K562 (cell line): ENCODE measurements at regions not wholly inside any gene's neighbourhood (a gene's known extent, or its start where the extent isn't known, plus 50 kb on each side); places are given as distances from the start of the nearest gene placed in this dataset.

ENCODE experiments used
- ATAC-seq: fragments of 200-7000 bp; cut with Tn5 transposase; 3 replicates; pipeline ENCODE4 v1.9.1; 2020; ENCODE audit warnings: moderate library complexity
- BruUV-seq: library from RNA; stranded (reverse); fragments of 400-500 nt; replicated peaks from 2 replicates; lab custom pipeline; 2021; lab: Mats Ljungman, UMichigan
- CTCF ChIA-PET: fragments of 300-600 bp; formaldehyde crosslinking; extraction: SDS; loops from one replicate; lab custom pipeline; 2021; ENCODE audit warnings: low intra/inter-chr PET ratio; lab: Yijun Ruan, JAX
- POLR2A ChIA-PET: fragments of 300-600, 350-650 bp; sonication (Branson Sonifier 250); formaldehyde crosslinking; extraction: SDS; loops from one replicate; lab custom pipeline; 2021; ENCODE audit warnings: antibody characterized with exemption, inconsistent platforms; lab: Yijun Ruan, JAX
- DNase-seq, 4 experiments: peaks; one replicate each; pipeline versions ENCODE4 v3.0.0 to v3.0.0-alpha.2; 2011 to 2018; ENCODE audit warnings: low spot score in 3 of 4, mixed read lengths in 3 of 4; ENCODE audit errors: extremely low read depth in 1 of 4
- FAIRE-seq: peaks from 2 replicates; lab custom pipeline; 2011; peaks lifted over from hg19 to GRCh38; lab: Jason Lieb, UNC
- H2AFZ ChIP-seq: 2 replicates; pipeline ENCODE4 v1.6.0; 2011; ENCODE audit warnings: low read depth, low read length, control low read depth, inconsistent platforms
- H3K27ac ChIP-seq: fragments of 200-600 bp; 3 replicates; pipeline ENCODE4 v1.8.0; 2011; ENCODE audit warnings: low read depth, mild to moderate bottlenecking, control low read depth, inconsistent platforms, low read length, moderate library complexity, mixed read lengths; ENCODE audit errors: extremely low read depth
- H3K27me3 ChIP-seq, 2 experiments: fragments of 300-600 bp in 1 of 2; 2 replicates in 1 of 2; 3 replicates in 1 of 2; pipeline versions ENCODE4 v1.6.0 to v1.8.0; 2011; ENCODE audit warnings: inconsistent platforms in 2 of 2, low read length in 2 of 2, mild to moderate bottlenecking in 1 of 2, mixed read lengths in 1 of 2, moderate library complexity in 1 of 2; ENCODE audit not compliant: control insufficient read depth in 2 of 2, insufficient read depth in 2 of 2
- H3K36me3 ChIP-seq: fragments of 300-600 bp; 3 replicates; pipeline ENCODE4 v1.8.0; 2011; ENCODE audit warnings: mild to moderate bottlenecking, low read length, inconsistent platforms; ENCODE audit not compliant: control insufficient read depth, insufficient read depth
- H3K4me1 ChIP-seq, 2 experiments: fragments of 200-600 bp in 1 of 2; replicated peaks in 1 of 2; 2 replicates in 1 of 2; 3 replicates in 1 of 2; pipeline versions ENCODE4 v1.5.1 to v1.8.0; 2011; ENCODE audit warnings: inconsistent platforms in 2 of 2, low read length in 2 of 2, mild to moderate bottlenecking in 1 of 2, mixed read lengths in 1 of 2, moderate library complexity in 1 of 2; ENCODE audit not compliant: control insufficient read depth in 2 of 2, insufficient read depth in 2 of 2
- H3K4me2 ChIP-seq: 2 replicates; pipeline ENCODE4 v1.6.1; 2011; ENCODE audit warnings: low read length, control low read depth, inconsistent platforms, mixed read lengths; ENCODE audit not compliant: insufficient read depth
- H3K4me3 ChIP-seq: fragments of 200-600 bp; sonication (generic), shearing (Covaris generic); 2 replicates; pipeline ENCODE4 v1.5.1; 2016; ENCODE audit warnings: control low read depth, inconsistent platforms
- H3K79me2 ChIP-seq: fragments of 200-600 bp; 3 replicates; pipeline ENCODE4 v1.8.0; 2011; ENCODE audit warnings: low read length, inconsistent platforms; ENCODE audit not compliant: control insufficient read depth, insufficient read depth
- H3K9ac ChIP-seq, 2 experiments: 2 replicates each; pipeline versions ENCODE4 v1.6.0 to v1.6.1; 2011; ENCODE audit warnings: low read depth in 2 of 2, low read length in 2 of 2, control low read depth in 1 of 2, inconsistent platforms in 1 of 2, mild to moderate bottlenecking in 1 of 2, mixed read lengths in 1 of 2; ENCODE audit not compliant: insufficient read depth in 1 of 2
- H3K9me1 ChIP-seq: one replicate; pipeline ENCODE4 v1.6.0; 2011; ENCODE audit warnings: inconsistent platforms, mild to moderate bottlenecking, low read length, moderate library complexity; ENCODE audit not compliant: control insufficient read depth, insufficient read depth
- H3K9me3 ChIP-seq: replicated peaks from 2 replicates; pipeline ENCODE4 v1.5.1; 2011; ENCODE audit warnings: low read depth, low read length, inconsistent platforms; ENCODE audit not compliant: control insufficient read depth, insufficient read depth
- H4K20me1 ChIP-seq: replicated peaks from 2 replicates; pipeline ENCODE4 v1.6.1; 2011; ENCODE audit warnings: low read length, inconsistent platforms, mixed read lengths; ENCODE audit not compliant: control insufficient read depth, insufficient read depth
- BDP1 ChIP-seq: IDR thresholded peaks from 3 replicates; pipeline ENCODE4 v1.6.1; 2011; ENCODE audit not compliant: insufficient read length, insufficient read depth
- CBFA2T2 ChIP-seq: fragments of 450-650 bp; conservative IDR thresholded peaks from 2 replicates; pipeline ENCODE4 v1.6.1; 2017; ENCODE audit warnings: mild to moderate bottlenecking
- CBX1 ChIP-seq: sonication (generic); IDR thresholded peaks from 2 replicates; pipeline ENCODE4 v1.6.1; 2016; ENCODE audit warnings: antibody characterized with exemption, low read depth, mild to moderate bottlenecking
- CBX2 ChIP-seq: fragments of 200-600 bp; sonication (generic); IDR thresholded peaks from one replicate; pipeline ENCODE4 v1.6.1; 2012; ENCODE audit warnings: mild to moderate bottlenecking, low read length, inconsistent platforms; ENCODE audit not compliant: insufficient read depth, poor library complexity, severe bottlenecking
- CCAR2 ChIP-seq: fragments of 200-400 bp; formaldehyde crosslinking; IDR thresholded peaks from 2 replicates; pipeline ENCODE4 v1.6.1; 2017; ENCODE audit warnings: mild to moderate bottlenecking, low read depth, low read length
- GTF2B ChIP-seq: IDR thresholded peaks from 2 replicates; pipeline ENCODE4 v1.6.1; 2011; ENCODE audit not compliant: insufficient read length; ENCODE audit errors: extremely low read depth
- HDAC2 ChIP-seq: fragments of 450-650 bp; IDR thresholded peaks from 2 replicates; pipeline ENCODE4 v1.6.1; 2016; ENCODE audit warnings: mild to moderate bottlenecking
- POLR2A ChIP-seq: fragments of 450-650 bp; conservative IDR thresholded peaks from 2 replicates; pipeline ENCODE4 v1.6.1; 2016
- SMAD1 ChIP-seq: fragments of 150-350 bp; IDR thresholded peaks from 2 replicates; pipeline ENCODE4 v1.6.1; 2014; ENCODE audit warnings: low read length, low read depth; ENCODE audit not compliant: partially characterized antibody
- WHSC1 ChIP-seq: IDR thresholded peaks from one replicate; pipeline ENCODE4 v1.6.1; 2012; ENCODE audit warnings: low read length, control low read depth, inconsistent platforms
- ZKSCAN3 ChIP-seq: fragments of 250-450 bp; sonication (Bioruptor Pico); IDR thresholded peaks from 2 replicates; pipeline ENCODE4 v1.4.0; 2020
- ZNF143 ChIP-seq: sonication (generic); formaldehyde crosslinking; IDR thresholded peaks from 2 replicates; pipeline ENCODE4 v1.9.0; 2022; ENCODE audit warnings: mild to moderate bottlenecking, missing genetic modification reagents
- ZNF217 ChIP-seq: sonication (generic); formaldehyde crosslinking; IDR thresholded peaks from 2 replicates; pipeline ENCODE4 v1.8.0; 2022; ENCODE audit warnings: mild to moderate bottlenecking, missing genetic modification reagents
- ZNF239 ChIP-seq: fragments of 250-450 bp; sonication (Bioruptor Pico); IDR thresholded peaks from 2 replicates; pipeline ENCODE4 v1.4.0; 2020; ENCODE audit warnings: mild to moderate bottlenecking
- ZNF507 ChIP-seq: conservative IDR thresholded peaks from 2 replicates; pipeline ENCODE4 v1.6.1; 2017; ENCODE audit warnings: missing genetic modification characterization, missing compliant biosample characterization
- ZNF518B ChIP-seq: fragments of 250-450 bp; sonication (Bioruptor Pico); IDR thresholded peaks from 2 replicates; pipeline ENCODE4 v1.5.0; 2021; ENCODE audit warnings: mild to moderate bottlenecking, moderate library complexity
- ZNF586 ChIP-seq: fragments of 450-650 bp; formaldehyde crosslinking; conservative IDR thresholded peaks from 2 replicates; pipeline ENCODE4 v1.4.0; 2020; ENCODE audit warnings: mild to moderate bottlenecking, moderate library complexity
- ZNF740 ChIP-seq, 3 experiments: fragments of 200-800 bp in 1 of 3; sonication (Bioruptor generic) in 1 of 3; sonication (generic) in 1 of 3; formaldehyde crosslinking in 1 of 3; IDR thresholded peaks; 2 replicates each; pipeline versions ENCODE4 v1.6.1 to v1.8.0; 2016 to 2022; ENCODE audit warnings: mild to moderate bottlenecking in 2 of 3, missing compliant biosample characterization in 2 of 3, missing genetic modification characterization in 2 of 3, missing genetic modification reagents in 1 of 3
- WGBS: fragments of 100-300 bp; shearing (Covaris generic); methylation state at CpG from one replicate; pipeline ENCODE4 v1.1.6; 2016; ENCODE audit warnings: low coverage, mixed read lengths; ENCODE audit not compliant: insufficient coverage; ENCODE audit errors: missing lambda C conversion rate; 5-methylcytosine and 5-hydroxymethylcytosine counted together
- in situ Hi-C: fragments of 300-500 bp; cut with MboI; formaldehyde crosslinking; loops from 4 replicates; pipeline ENCODE4 v1.15.0; 2018; ENCODE audit warnings: inconsistent platforms, mixed read lengths
- intact Hi-C: fragments of 100-400 bp; cut with micrococcal nuclease; formaldehyde crosslinking; loops from 2 replicates; pipeline ENCODE4 v1.14.2; 2022

GRCh38 chr11:109973486-109973885 lies 119.7 kb upstream of the ZC3H12C start:
- Histone ChIP-seq H3K4me1 (no peaks in the 10 kb centered on the region), H2AFZ (no peak overlapping the region), H3K9ac (no peak overlapping the region), H3K36me3 (no peaks in the 10 kb centered on the region), H3K27me3 (no peaks in the 10 kb centered on the region), H4K20me1 (no peaks in the 10 kb centered on the region)
- BruUV-seq, result no TSS peak
- ChIA-PET POLR2A (no interaction called here), CTCF (no interaction called here)
- FAIRE-seq (no peak), ATAC-seq (no peak)
- no peak for TF ChIP-seq CCAR2
- TF ChIP-seq CBFA2T2, result no peak
- TF ChIP-seq ZKSCAN3 (CRISPR knock-in tag), result no peak
- TF ChIP-seq ZNF143 (CRISPR knock-in tag), result no peak
- TF ChIP-seq ZNF586 (CRISPR knock-in tag), result no peak
- no peak for TF ChIP-seq ZNF740 (CRISPR knock-in tag; IDR thresholded peaks at IDR 0.05)
- no peak for TF ChIP-seq ZNF740 (tag; IDR thresholded peaks at IDR 0.05)
- no peak for TF ChIP-seq ZNF518B
- no peak for TF ChIP-seq WHSC1
- TF ChIP-seq CBX2, result no peak
- TF ChIP-seq ZNF239 (CRISPR knock-in tag), result no peak
- TF ChIP-seq CBX1, result no peak
- no peak for TF ChIP-seq ZNF217
- no peak for TF ChIP-seq POLR2A
- no peak for TF ChIP-seq ZNF507 (tag)
- no peak for TF ChIP-seq SMAD1
- no peak for TF ChIP-seq HDAC2
- TF ChIP-seq GTF2B, result no peak
- no peak for TF ChIP-seq BDP1
- TF ChIP-seq, all 486 proteins: peak for 0
- H3K79me2 ChIP-seq, result no peaks in the 10 kb centered on the region
- no peak overlapping the region for H3K27ac ChIP-seq
- WGBS, result 12% methylated on average over 5 of the region's 5 CpGs
- DNase-seq, result no peak
- in situ Hi-C loops, result loop anchor here (25.0 kb wide), 1 partner anchor 389 kb away; no protein-coding TSS in a partner anchor
- intact Hi-C loops, result loop anchor here (5.0 kb wide), 1 partner anchor 124 kb away; no protein-coding TSS in a partner anchor
- no peaks in the 10 kb centered on the region for H3K9me1 ChIP-seq
- H3K4me2 ChIP-seq, result no peak overlapping the region
- no peak overlapping the region for H3K4me3 ChIP-seq
- no peaks in the 10 kb centered on the region; the same call in 1 of the 2 replicates for H3K9me3 ChIP-seq
